Endothelial cell of umbilical vein (primary cell): ENCODE measurements at regions not wholly inside any gene's neighbourhood (a gene's known extent, or its start where the extent isn't known, plus 50 kb on each side); places are given as distances from the start of the nearest gene placed in this dataset.

ENCODE experiments used
- BruUV-seq: library from RNA; stranded (reverse); fragments of 400-500 nt; replicated peaks from 2 replicates; lab custom pipeline; 2021; lab: Mats Ljungman, UMichigan
- CTCF ChIA-PET: fragments of 300-600, 350-600 bp; sonication (Branson Sonifier 250); formaldehyde crosslinking; loops from one replicate; lab custom pipeline; 2021; ENCODE audit warnings: antibody characterized with exemption, inconsistent platforms; lab: Charles Lee
- POLR2A ChIA-PET: fragments of 300-600, 350-600 bp; sonication (Branson Sonifier 250); formaldehyde crosslinking; loops from one replicate; lab custom pipeline; 2021; ENCODE audit warnings: antibody characterized with exemption, inconsistent platforms; lab: Charles Lee
- DNase-seq: peaks from one replicate; pipeline ENCODE4 v3.0.0-alpha.2; 2011; ENCODE audit warnings: low read depth, low spot score
- FAIRE-seq: peaks from 2 replicates; lab custom pipeline; 2011; peaks lifted over from hg19 to GRCh38; lab: Jason Lieb, UNC
- H2AFZ ChIP-seq: 2 replicates; pipeline ENCODE4 v1.6.0; 2012; ENCODE audit warnings: low read depth, low read length, control low read depth, inconsistent platforms
- H3K27ac ChIP-seq: 2 replicates; pipeline ENCODE4 v1.5.1; 2011; ENCODE audit warnings: low read depth, mild to moderate bottlenecking, control low read depth, low read length, moderate library complexity; ENCODE audit not compliant: insufficient read depth
- H3K27me3 ChIP-seq, 2 experiments: 2 replicates each; pipeline versions ENCODE4 v1.6.0 to v1.6.1; 2011; ENCODE audit warnings: low read length in 2 of 2, mixed read lengths in 1 of 2; ENCODE audit not compliant: control insufficient read depth in 2 of 2, insufficient read depth in 2 of 2
- H3K36me3 ChIP-seq, 2 experiments: 2 replicates in 1 of 2; 3 replicates in 1 of 2; pipeline ENCODE4 v1.5.1; 2011; ENCODE audit warnings: low read length in 2 of 2, mild to moderate bottlenecking in 1 of 2, moderate library complexity in 1 of 2; ENCODE audit not compliant: control insufficient read depth in 2 of 2, insufficient read depth in 2 of 2; ENCODE audit errors: extremely low read depth in 1 of 2
- H3K4me1 ChIP-seq: 3 replicates; pipeline ENCODE4 v1.5.1; 2011; ENCODE audit warnings: mild to moderate bottlenecking, low read length; ENCODE audit not compliant: control insufficient read depth, insufficient read depth; ENCODE audit errors: extremely low read depth
- H3K4me2 ChIP-seq: 2 replicates; pipeline ENCODE4 v1.6.1; 2011; ENCODE audit warnings: low read length, control low read depth, mixed read lengths; ENCODE audit not compliant: insufficient read depth
- H3K4me3 ChIP-seq, 3 experiments: fragments of 200-600 bp in 1 of 3; sonication (generic), shearing (Covaris generic) in 1 of 3; replicated peaks in 1 of 3; 2 replicates each; pipeline ENCODE4 v1.5.1; 2011 to 2016; ENCODE audit warnings: control low read depth in 3 of 3, low read length in 3 of 3, mild to moderate bottlenecking in 2 of 3, inconsistent platforms in 1 of 3, low read depth in 1 of 3, moderate library complexity in 1 of 3; ENCODE audit not compliant: insufficient read depth in 1 of 3
- H3K79me2 ChIP-seq: 2 replicates; pipeline ENCODE4 v1.6.0; 2012; ENCODE audit warnings: low read length, inconsistent platforms; ENCODE audit not compliant: control insufficient read depth, insufficient read depth
- H3K9ac ChIP-seq: replicated peaks from 2 replicates; pipeline ENCODE3; 2011; ENCODE audit warnings: low read length, control low read depth; ENCODE audit not compliant: insufficient read depth; ENCODE audit errors: extremely low read depth
- H3K9me1 ChIP-seq: replicated peaks from 3 replicates; pipeline ENCODE4 v1.6.0; 2011; ENCODE audit warnings: mild to moderate bottlenecking, low read length; ENCODE audit not compliant: control insufficient read depth, insufficient read depth; ENCODE audit errors: extremely low read depth
- H3K9me3 ChIP-seq: replicated peaks from 2 replicates; pipeline ENCODE4 v1.5.1; 2012; ENCODE audit warnings: low read length, inconsistent platforms; ENCODE audit not compliant: control insufficient read depth, insufficient read depth
- H4K20me1 ChIP-seq: replicated peaks from 2 replicates; pipeline ENCODE3; 2011; ENCODE audit warnings: mild to moderate bottlenecking, low read length; ENCODE audit not compliant: control insufficient read depth, insufficient read depth; ENCODE audit errors: extremely low read depth
- EZH2 ChIP-seq: IDR thresholded peaks from 2 replicates; pipeline ENCODE4 v1.6.1; 2012; ENCODE audit warnings: borderline replicate concordance, low read depth, mild to moderate bottlenecking, moderate library complexity, low read length, inconsistent platforms; ENCODE audit not compliant: severe bottlenecking
- FOS ChIP-seq: IDR thresholded peaks from 2 replicates; pipeline ENCODE4 v1.6.1; 2011; ENCODE audit warnings: mild to moderate bottlenecking, low read length, moderate library complexity, borderline replicate concordance; ENCODE audit not compliant: insufficient read depth
- GATA2 ChIP-seq: IDR thresholded peaks from 2 replicates; pipeline ENCODE4 v1.7.0; 2011; ENCODE audit warnings: low read depth, mild to moderate bottlenecking, moderate library complexity, mixed read lengths, low read length; ENCODE audit not compliant: insufficient read length, insufficient read depth
- JUN ChIP-seq: IDR thresholded peaks from 2 replicates; pipeline ENCODE4 v1.6.1; 2011; ENCODE audit warnings: borderline replicate concordance, low read depth; ENCODE audit not compliant: insufficient read length, insufficient read depth
- MYC ChIP-seq: IDR thresholded peaks from one replicate; pipeline ENCODE4 v1.6.1; 2011; ENCODE audit warnings: mild to moderate bottlenecking, low read depth, low read length
- POLR2A ChIP-seq: IDR thresholded peaks from 2 replicates; pipeline ENCODE4 v1.6.1; 2012; ENCODE audit warnings: low read depth, mild to moderate bottlenecking, control low read depth, low read length
- POLR2AphosphoS5 ChIP-seq: IDR thresholded peaks from 2 replicates; pipeline ENCODE4 v1.6.1; 2012; ENCODE audit warnings: low read depth, mild to moderate bottlenecking, control low read depth, low read length, moderate library complexity; ENCODE audit not compliant: insufficient read depth
- dilution Hi-C: fragments of 300-500 bp; cut with MboI; formaldehyde crosslinking; loops from one replicate; pipeline ENCODE4 v1.15.0; 2019; ENCODE audit warnings: low sequenced_read_pairs; ENCODE audit not compliant: extremely low pct_ligation_motif_present
- intact Hi-C: fragments of 100-400 bp; cut with micrococcal nuclease; formaldehyde crosslinking; loops from one replicate; pipeline ENCODE4 v1.10.0; 2022
- TF ChIP-seq, protein P1 (sequence below), 2 donors: IDR thresholded peaks; 1 replicate in 1 of 2; 2 replicates in 1 of 2; pipeline ENCODE4 v1.5.1; 2011; ENCODE audit warnings: low read length in 2 of 2, mild to moderate bottlenecking in 2 of 2, moderate library complexity in 2 of 2, control low read depth in 1 of 2, inconsistent platforms in 1 of 2, low read depth in 1 of 2; ENCODE audit not compliant: insufficient read depth in 1 of 2; ENCODE audit errors: extremely low read depth in 1 of 2
- TF ChIP-seq, protein P2 (sequence below): IDR thresholded peaks from 2 replicates; pipeline ENCODE4 v1.6.1; 2011; ENCODE audit not compliant: insufficient read depth, insufficient read length

DNA sequence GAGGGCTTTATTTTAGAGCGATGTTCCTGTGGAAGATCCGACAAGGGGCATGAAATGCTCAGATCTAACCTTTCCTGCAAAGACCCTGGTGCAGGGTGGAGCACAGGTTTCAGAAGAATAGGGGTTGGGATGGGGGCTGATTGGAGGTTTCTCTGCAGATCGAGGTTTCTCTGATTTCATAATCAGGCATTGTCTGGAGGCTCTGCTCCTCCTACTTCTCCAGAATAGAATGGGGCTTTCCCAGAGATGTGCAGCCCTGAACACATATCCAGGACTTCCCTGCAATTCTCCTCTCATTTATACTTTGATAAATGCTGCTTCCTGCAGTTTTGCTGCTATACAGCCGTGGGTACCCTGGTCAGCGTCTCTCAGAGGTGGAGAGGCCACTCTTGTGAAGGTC lies 397.6 kb upstream of the BOD1L1 start:
- Histone ChIP-seq H3K27ac (no peak overlapping the region), H3K4me2 (no peak overlapping the region), H2AFZ (no peak overlapping the region), H3K79me2 (no peaks in the 10 kb centered on the region), H3K9me3 (no peaks in the 10 kb centered on the region), H3K4me3 (no peak overlapping the region), H4K20me1 (no peaks in the 10 kb centered on the region), H3K36me3 (no peaks in the 10 kb centered on the region), H3K9ac (no peak overlapping the region), H3K4me1 (no peaks in the 10 kb centered on the region), H3K27me3 (no peaks in the 10 kb centered on the region), H3K9me1 (no peaks in the 10 kb centered on the region)
- intact Hi-C loops: no loop called here
- FAIRE-seq: no peak
- dilution Hi-C loops: no loop called here
- ChIA-PET POLR2A (no interaction called here), CTCF (no interaction called here)
- no TSS peak for BruUV-seq
- TF ChIP-seq EZH2 (no peak), POLR2AphosphoS5 (no peak), JUN (no peak), POLR2A (no peak), MYC (no peak), FOS (no peak), GATA2 (no peak)
- TF ChIP-seq, protein P1, sequence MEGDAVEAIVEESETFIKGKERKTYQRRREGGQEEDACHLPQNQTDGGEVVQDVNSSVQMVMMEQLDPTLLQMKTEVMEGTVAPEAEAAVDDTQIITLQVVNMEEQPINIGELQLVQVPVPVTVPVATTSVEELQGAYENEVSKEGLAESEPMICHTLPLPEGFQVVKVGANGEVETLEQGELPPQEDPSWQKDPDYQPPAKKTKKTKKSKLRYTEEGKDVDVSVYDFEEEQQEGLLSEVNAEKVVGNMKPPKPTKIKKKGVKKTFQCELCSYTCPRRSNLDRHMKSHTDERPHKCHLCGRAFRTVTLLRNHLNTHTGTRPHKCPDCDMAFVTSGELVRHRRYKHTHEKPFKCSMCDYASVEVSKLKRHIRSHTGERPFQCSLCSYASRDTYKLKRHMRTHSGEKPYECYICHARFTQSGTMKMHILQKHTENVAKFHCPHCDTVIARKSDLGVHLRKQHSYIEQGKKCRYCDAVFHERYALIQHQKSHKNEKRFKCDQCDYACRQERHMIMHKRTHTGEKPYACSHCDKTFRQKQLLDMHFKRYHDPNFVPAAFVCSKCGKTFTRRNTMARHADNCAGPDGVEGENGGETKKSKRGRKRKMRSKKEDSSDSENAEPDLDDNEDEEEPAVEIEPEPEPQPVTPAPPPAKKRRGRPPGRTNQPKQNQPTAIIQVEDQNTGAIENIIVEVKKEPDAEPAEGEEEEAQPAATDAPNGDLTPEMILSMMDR (IDR thresholded peaks at IDR 0.05; ENCODE audit: extremely low read depth in 1 of 2, insufficient read depth in 1 of 2, low read depth in 1 of 2, low read length in 2 of 2): no peak
- TF ChIP-seq, protein P2, sequence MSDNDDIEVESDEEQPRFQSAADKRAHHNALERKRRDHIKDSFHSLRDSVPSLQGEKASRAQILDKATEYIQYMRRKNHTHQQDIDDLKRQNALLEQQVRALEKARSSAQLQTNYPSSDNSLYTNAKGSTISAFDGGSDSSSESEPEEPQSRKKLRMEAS: no peak
- no peak for DNase-seq
